ENCODE measurements at regions not wholly inside any gene's neighbourhood (a gene's known extent, or its start where the extent isn't known, plus 50 kb on each side); places are given as distances from the start of the nearest gene placed in this dataset.

DNA sequence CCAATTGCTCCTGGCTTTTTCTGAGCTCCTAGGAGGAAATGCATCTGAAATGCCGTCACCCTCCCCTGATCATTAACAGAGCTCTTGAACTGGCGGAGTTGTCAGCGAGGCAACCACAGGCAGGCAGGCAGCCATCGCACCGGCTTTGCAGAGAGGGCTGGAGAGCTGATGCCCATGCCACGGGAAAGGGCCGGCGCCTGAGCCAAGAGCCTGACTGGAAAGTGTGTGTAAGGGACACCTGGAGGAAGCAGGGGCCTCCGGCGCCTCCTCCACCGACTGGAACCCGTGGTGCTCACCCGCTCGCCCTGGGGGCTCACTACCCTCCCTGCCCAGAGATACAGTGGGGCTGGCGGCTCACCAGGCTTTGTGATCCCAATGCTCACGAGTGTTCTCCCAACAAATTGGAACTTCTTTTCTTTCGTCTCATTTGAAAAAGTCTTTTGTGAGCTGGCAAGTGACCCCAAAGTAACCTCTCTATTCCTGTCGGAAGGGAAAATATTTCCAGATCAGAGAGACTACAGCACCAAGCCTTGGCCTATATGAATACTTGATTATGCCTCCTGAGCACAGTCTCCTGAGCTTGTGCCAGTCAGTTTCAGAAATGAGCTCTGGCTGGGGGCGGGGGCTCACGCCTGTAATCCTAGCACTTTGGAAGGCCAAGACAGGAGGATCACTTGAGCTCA is 97.7 kb upstream of the SLC25A33 start:
- TF ChIP-seq, protein P1, sequence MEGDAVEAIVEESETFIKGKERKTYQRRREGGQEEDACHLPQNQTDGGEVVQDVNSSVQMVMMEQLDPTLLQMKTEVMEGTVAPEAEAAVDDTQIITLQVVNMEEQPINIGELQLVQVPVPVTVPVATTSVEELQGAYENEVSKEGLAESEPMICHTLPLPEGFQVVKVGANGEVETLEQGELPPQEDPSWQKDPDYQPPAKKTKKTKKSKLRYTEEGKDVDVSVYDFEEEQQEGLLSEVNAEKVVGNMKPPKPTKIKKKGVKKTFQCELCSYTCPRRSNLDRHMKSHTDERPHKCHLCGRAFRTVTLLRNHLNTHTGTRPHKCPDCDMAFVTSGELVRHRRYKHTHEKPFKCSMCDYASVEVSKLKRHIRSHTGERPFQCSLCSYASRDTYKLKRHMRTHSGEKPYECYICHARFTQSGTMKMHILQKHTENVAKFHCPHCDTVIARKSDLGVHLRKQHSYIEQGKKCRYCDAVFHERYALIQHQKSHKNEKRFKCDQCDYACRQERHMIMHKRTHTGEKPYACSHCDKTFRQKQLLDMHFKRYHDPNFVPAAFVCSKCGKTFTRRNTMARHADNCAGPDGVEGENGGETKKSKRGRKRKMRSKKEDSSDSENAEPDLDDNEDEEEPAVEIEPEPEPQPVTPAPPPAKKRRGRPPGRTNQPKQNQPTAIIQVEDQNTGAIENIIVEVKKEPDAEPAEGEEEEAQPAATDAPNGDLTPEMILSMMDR (IDR thresholded peaks at IDR 0.05) = no peak
- TF ChIP-seq EP300 (IDR thresholded peaks at IDR 0.05) = peak in 1 of 2 donors; percentile 54
- no peak for TF ChIP-seq POLR2A (IDR thresholded peaks at IDR 0.05)

All from tibial nerve (tissue), 4 donors.